ENCODE measurements at regions not wholly inside any gene's neighbourhood (a gene's known extent, or its start where the extent isn't known, plus 50 kb on each side); places are given as distances from the start of the nearest gene placed in this dataset.

DNA sequence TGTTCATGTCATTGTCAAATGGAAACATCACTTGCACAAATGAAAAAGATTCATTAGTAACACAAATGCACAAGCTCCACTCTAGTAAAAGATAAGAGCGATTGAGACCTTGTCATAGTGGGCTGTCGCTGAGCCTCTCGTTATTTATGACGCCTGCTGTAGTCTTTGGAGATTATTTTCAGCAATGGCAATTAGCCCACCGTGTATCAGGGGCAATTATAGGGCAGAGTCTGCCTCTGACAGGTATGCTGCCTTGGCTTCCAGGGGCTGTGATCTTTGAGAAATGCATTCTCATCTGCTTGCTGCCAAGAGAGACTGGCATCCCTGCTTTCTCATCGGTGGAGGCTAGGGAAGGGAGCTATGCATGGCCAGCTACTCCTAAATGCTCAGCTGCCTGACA is 426.8 kb upstream of the CLINT1 start:
- no peak overlapping the region for H3K27ac Mint-ChIP-seq
- H3K4me3 Mint-ChIP-seq, result no peak overlapping the region
- no peaks in the 10 kb centered on the region for H3K9me3 Mint-ChIP-seq
- intact Hi-C loops (cut with micrococcal nuclease), result no loop called here
- H3K36me3 Mint-ChIP-seq (ENCODE audit: low read depth), result no peaks in the 10 kb centered on the region
- peaks cover 5% of the 10 kb centered on the region for H3K27me3 Mint-ChIP-seq
- no peaks in the 10 kb centered on the region for H3K4me1 Mint-ChIP-seq (ENCODE audit: low read depth)

DNA sequence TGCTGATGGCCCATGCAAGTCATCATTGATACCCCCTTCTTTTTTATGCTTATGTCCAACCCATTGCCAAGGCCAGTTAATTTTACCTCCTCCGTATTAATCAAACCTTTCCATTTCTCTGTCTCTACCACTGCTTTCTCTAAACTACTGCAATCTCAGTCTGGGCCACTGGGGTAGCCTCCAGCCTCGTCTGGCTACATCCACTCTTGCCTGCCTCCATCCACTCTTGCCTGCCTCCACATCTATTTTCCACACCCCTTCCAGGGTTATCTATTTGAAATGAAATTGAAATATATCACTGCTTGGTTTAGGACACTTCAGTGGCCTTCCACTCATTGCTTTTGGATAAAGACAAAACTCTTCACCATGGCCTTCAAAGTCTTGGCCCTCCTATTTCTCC is 425.3 kb upstream of the CLINT1 start:
- intact Hi-C loops (cut with micrococcal nuclease), result no loop called here
- Mint-ChIP-seq H3K4me1 (ENCODE audit: low read depth) (no peaks in the 10 kb centered on the region), H3K9me3 (no peaks in the 10 kb centered on the region), H3K27ac (no peak overlapping the region), H3K36me3 (ENCODE audit: low read depth) (no peaks in the 10 kb centered on the region), H3K27me3 (peaks cover 2% of the 10 kb centered on the region), H3K4me3 (no peak overlapping the region)

DNA sequence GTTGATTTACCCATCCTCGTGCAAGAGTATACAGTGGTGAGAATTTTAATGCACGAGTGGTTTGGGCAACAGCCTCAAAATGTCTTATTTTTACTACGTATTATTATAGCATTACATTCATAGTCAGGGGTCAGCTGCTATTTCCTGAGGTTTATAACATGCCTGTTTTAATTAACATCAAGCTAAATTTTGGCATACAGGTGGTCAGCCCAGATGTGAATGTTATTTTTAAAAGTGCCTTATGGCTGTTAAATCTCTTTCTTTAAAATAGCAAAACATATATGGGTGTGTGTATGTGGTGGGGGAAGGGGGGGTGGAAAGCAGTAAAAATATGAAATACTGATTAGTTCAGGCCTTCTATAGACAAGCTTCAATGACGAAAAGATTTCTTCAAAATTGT is 424.5 kb upstream of the CLINT1 start:
- Mint-ChIP-seq H3K4me3 (no peak overlapping the region), H3K36me3 (ENCODE audit: low read depth) (no peaks in the 10 kb centered on the region), H3K9me3 (no peaks in the 10 kb centered on the region), H3K27ac (no peak overlapping the region), H3K4me1 (ENCODE audit: low read depth) (no peaks in the 10 kb centered on the region), H3K27me3 (peaks cover 2% of the 10 kb centered on the region)
- intact Hi-C loops (cut with micrococcal nuclease), result no loop called here

DNA sequence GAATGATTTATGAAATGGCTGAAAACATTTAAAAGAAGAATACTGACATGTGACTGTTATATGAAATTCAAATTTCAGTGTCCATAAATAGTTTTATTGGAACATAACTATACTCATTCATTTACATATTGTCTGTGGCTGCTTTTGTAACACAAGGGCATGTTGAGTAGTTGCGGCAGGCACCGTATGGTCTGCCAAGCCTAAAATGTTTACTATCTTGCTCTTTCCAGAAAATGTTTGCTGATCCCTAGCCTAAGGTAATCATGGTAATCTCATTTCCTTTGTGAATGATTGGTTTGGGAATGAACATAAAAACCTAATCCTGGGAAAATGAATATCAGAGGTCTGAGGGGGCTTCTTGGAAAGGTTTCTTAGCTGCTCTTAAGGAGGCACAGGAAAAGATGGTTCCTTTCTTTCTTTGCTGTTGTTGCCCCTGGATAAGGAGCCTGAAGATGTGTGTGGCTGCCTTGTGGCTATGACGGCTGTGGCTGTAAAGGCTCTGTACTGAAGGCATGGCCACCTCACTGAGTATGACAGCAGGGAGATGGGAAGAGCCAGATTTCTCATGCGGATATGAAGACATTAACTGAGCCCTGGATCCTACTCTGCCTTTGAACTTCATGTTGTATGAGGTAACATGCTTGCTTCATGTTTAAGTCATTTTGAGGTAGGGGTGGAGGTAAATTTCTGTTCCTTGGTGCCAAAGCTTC is 419.4 kb upstream of the CLINT1 start:
- Mint-ChIP-seq H3K27me3 (no peaks in the 10 kb centered on the region), H3K4me1 (ENCODE audit: low read depth) (no peaks in the 10 kb centered on the region), H3K27ac (no peak overlapping the region), H3K36me3 (ENCODE audit: low read depth) (no peaks in the 10 kb centered on the region), H3K4me3 (no peak overlapping the region), H3K9me3 (no peaks in the 10 kb centered on the region)
- intact Hi-C loops (cut with micrococcal nuclease), result no loop called here

DNA sequence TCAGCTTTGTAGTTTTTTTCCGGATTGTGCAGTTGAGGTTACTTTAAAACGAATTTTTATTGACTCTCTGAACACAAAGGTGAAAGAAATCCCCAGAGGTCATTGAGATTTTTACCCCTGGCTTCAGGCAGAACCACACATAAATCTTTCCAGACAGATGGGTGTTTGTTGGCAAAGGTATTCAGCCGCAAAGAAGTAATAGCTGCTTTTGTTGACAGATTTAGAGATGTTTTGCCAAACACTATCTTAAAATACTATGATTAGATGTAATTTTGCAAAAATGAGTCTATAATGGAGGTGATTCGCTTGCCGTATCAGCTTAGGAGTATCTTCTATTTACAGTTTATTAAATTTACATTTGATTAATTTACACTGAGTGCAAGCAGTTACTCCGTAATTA is 418.3 kb upstream of the CLINT1 start:
- no peak overlapping the region for H3K27ac Mint-ChIP-seq
- intact Hi-C loops (cut with micrococcal nuclease), result no loop called here
- no peak overlapping the region for H3K4me3 Mint-ChIP-seq
- H3K9me3 Mint-ChIP-seq, result no peaks in the 10 kb centered on the region
- H3K27me3 Mint-ChIP-seq, result no peaks in the 10 kb centered on the region
- no peaks in the 10 kb centered on the region for H3K4me1 Mint-ChIP-seq (ENCODE audit: low read depth)
- H3K36me3 Mint-ChIP-seq (ENCODE audit: low read depth), result no peaks in the 10 kb centered on the region

DNA sequence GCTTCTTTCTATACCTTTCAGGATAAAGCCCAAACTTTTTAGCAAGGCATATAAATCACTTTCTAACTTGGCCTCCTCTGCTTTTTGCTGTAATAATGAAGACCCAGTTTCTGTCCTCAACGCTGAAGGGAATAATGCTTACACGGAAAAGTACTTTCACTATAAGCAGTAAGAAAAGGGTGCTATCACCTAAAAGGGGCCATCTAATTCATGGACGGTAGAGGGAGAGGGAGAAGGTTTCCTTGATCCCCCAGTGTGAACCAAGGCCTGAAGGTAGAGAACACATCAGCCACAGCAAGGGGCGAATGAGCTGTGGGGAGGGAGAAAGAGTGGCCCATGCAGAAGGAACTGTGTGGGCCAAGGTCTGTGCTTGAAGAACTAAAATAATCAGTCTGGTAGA is 417.7 kb upstream of the CLINT1 start:
- no peaks in the 10 kb centered on the region for H3K36me3 Mint-ChIP-seq (ENCODE audit: low read depth)
- intact Hi-C loops (cut with micrococcal nuclease), result no loop called here
- H3K4me3 Mint-ChIP-seq, result no peak overlapping the region
- no peaks in the 10 kb centered on the region for H3K27me3 Mint-ChIP-seq
- no peaks in the 10 kb centered on the region for H3K9me3 Mint-ChIP-seq
- H3K4me1 Mint-ChIP-seq (ENCODE audit: low read depth), result no peaks in the 10 kb centered on the region
- H3K27ac Mint-ChIP-seq, result no peak overlapping the region

DNA sequence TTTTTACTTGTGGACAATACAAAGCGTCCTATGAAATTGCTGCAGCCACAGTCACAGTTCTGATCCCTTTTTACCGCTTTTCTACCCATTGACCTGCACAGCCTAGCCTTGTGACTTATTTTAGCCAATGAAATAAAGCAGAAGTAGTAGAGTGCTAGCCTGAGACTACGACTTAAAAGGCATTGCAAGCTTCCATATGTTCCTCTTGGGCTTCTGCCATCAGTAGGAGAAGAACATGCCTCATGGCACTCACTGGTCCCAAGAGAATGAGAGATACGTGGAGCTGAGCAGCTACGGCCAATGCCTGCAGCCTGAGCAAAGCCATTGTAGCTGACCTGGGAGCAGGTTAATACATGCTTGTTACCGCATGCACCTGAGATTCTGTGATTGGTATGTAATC is 416.6 kb upstream of the CLINT1 start:
- no peak overlapping the region for H3K4me3 Mint-ChIP-seq
- intact Hi-C loops (cut with micrococcal nuclease), result no loop called here
- H3K27me3 Mint-ChIP-seq, result no peaks in the 10 kb centered on the region
- H3K27ac Mint-ChIP-seq, result no peak overlapping the region
- no peaks in the 10 kb centered on the region for H3K36me3 Mint-ChIP-seq (ENCODE audit: low read depth)
- no peaks in the 10 kb centered on the region for H3K4me1 Mint-ChIP-seq (ENCODE audit: low read depth)
- H3K9me3 Mint-ChIP-seq, result no peaks in the 10 kb centered on the region

DNA sequence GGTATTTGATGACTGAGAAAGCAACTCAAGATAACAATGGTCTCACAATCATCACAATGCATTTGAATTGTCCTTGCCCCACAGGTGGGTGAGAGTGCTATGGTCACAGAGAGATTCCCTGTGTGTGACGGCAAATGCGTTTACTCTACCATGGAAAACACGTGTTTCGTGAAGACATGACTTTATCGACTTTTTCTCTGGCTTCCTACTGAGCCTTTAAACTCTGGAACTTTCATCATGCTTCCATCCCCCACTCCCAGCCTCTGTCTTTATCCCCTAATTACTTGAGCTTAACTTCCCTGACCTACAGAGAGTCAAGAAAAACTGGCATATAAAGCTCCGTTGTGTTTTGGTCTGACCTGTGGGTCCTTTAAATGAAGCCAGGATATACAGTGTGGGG is 414.1 kb upstream of the CLINT1 start:
- Mint-ChIP-seq H3K27me3 (no peaks in the 10 kb centered on the region), H3K4me3 (no peak overlapping the region), H3K27ac (no peak overlapping the region), H3K36me3 (ENCODE audit: low read depth) (no peaks in the 10 kb centered on the region), H3K4me1 (ENCODE audit: low read depth) (no peaks in the 10 kb centered on the region), H3K9me3 (no peaks in the 10 kb centered on the region)
- intact Hi-C loops (cut with micrococcal nuclease), result no loop called here

DNA sequence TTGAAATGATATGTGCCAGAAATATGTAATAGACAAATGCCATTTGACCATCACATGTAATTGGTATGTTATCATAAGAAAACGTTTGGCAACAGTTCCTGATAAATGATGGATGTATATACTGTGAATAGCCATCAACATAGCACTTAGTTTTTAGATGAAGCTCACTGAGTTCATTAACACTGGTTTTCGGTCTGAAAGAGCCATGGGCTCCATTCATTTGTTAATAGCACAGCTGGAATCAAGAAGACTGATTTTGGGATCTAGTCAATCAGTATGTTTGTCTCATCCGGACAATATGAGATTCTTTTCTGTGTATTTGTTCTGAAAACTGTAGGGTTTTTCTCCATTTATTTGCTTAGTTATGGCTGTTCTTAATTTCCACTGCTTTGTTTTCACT is 413.5 kb upstream of the CLINT1 start:
- no peaks in the 10 kb centered on the region for H3K4me1 Mint-ChIP-seq (ENCODE audit: low read depth)
- no peaks in the 10 kb centered on the region for H3K36me3 Mint-ChIP-seq (ENCODE audit: low read depth)
- H3K27ac Mint-ChIP-seq, result no peak overlapping the region
- intact Hi-C loops (cut with micrococcal nuclease), result no loop called here
- no peaks in the 10 kb centered on the region for H3K9me3 Mint-ChIP-seq
- H3K4me3 Mint-ChIP-seq, result no peak overlapping the region
- H3K27me3 Mint-ChIP-seq, result no peaks in the 10 kb centered on the region

DNA sequence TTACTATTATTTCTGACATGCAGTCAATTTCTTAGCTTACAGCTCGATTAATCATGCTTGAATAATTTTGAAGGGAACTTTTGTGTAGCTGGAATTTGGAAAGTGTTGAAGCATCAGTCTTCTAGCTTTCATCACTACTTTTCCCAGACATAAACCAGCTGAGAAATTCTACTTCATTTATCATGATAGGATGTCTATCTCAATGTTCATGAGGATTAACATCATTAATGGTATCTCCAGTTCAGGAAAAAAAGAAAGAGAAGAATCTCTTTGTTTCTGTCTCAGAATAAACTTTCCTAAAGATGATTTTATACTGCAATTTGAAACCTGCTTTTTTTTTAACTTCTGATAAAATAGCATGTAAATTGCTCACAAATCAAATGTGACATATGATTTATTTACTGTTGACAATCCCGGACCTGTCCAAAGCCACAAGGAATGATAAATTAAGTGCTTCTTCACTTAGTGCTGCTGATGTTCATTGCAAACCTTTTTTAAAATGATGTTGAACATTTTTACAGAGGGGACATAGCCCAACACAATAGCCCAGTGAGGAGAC is 412.1 kb upstream of the CLINT1 start:
- Mint-ChIP-seq H3K27me3 (no peaks in the 10 kb centered on the region), H3K4me1 (ENCODE audit: low read depth) (no peaks in the 10 kb centered on the region), H3K27ac (no peak overlapping the region), H3K36me3 (ENCODE audit: low read depth) (no peaks in the 10 kb centered on the region), H3K4me3 (no peak overlapping the region), H3K9me3 (no peaks in the 10 kb centered on the region)
- intact Hi-C loops (cut with micrococcal nuclease), result no loop called here

DNA sequence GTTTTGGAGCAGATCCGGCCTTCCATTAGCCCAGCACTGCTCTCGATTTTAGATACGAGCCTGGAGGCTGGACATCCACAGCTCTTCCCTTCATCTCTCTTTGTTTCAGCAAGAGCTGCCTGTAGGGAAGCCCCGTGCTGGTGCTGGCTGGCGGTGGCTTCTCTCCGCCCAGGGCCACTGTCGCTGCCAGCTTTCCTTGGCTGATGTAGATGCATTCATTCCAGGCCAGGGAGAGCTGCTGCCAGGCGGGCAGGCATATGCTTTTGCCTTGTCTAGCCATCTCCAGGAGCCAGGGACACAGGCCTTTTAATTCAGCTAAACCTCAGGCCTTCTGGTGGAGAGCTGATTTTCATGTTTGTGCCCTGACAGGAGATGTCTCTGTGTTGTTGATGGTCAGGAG is 409.3 kb upstream of the CLINT1 start:
- Mint-ChIP-seq H3K4me1 (ENCODE audit: low read depth) (no peaks in the 10 kb centered on the region), H3K9me3 (no peaks in the 10 kb centered on the region), H3K27me3 (no peaks in the 10 kb centered on the region), H3K27ac (no peak overlapping the region), H3K4me3 (no peak overlapping the region), H3K36me3 (ENCODE audit: low read depth) (no peaks in the 10 kb centered on the region)
- intact Hi-C loops (cut with micrococcal nuclease), result no loop called here

DNA sequence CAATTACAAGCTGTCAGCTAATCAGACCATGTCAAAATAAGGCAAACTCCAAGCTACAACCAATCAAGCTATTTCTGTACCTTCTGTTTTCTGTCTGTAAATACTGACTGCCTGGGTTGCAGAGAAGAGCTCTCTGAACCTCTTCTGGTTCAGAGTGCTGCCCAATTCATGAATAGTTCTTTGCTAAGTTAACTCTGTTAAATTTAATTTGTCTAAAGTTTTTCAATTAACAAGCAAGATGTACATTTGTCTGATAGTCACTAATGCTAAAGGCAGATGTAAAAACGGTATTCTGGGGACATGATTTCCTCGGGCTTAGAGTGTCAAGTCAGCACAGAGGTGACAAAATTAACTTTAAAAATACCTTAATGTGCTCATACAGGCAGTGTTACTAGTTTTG is 408.3 kb upstream of the CLINT1 start:
- no peaks in the 10 kb centered on the region for H3K27me3 Mint-ChIP-seq
- no peak overlapping the region for H3K27ac Mint-ChIP-seq
- no peaks in the 10 kb centered on the region for H3K4me1 Mint-ChIP-seq (ENCODE audit: low read depth)
- intact Hi-C loops (cut with micrococcal nuclease), result no loop called here
- no peaks in the 10 kb centered on the region for H3K36me3 Mint-ChIP-seq (ENCODE audit: low read depth)
- H3K4me3 Mint-ChIP-seq, result no peak overlapping the region
- no peaks in the 10 kb centered on the region for H3K9me3 Mint-ChIP-seq

DNA sequence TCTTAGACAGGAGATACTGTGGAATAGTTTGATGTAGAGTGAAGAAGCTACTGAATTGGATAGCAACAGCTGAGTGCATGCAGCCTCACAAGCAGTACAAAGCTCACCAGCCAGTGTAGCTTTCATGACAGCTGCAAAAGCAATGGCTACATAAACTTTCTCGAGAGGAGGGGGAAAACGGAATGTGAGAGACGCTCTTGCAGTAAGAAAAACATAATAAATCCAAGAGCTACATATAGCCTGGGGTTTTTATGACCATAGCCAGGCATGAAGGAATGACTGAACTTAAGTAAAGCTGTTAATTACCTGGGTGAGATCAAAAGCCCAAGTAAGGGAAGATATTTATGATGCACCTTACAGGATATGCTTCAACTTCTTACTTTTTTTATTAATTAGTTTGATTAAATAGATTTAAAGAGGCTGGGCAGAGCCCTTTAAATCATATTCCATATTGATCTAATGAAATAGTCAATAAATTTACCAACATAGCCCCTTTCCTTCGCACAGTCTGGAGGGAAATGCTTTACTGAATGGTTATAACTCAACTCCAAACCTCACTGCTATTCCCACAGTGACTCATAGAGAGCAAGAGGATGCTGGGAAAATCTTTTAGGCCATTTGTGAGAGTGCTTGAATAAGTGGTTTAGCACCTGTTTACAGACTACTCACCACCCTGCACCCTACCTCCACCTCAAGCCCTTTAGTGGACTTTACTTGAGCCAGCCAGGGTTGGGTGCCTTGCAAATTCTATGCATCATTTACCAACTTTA is 407.2 kb upstream of the CLINT1 start:
- Mint-ChIP-seq H3K27ac (no peak overlapping the region), H3K4me3 (no peak overlapping the region), H3K4me1 (ENCODE audit: low read depth) (no peaks in the 10 kb centered on the region), H3K27me3 (no peaks in the 10 kb centered on the region), H3K9me3 (no peaks in the 10 kb centered on the region), H3K36me3 (ENCODE audit: low read depth) (no peaks in the 10 kb centered on the region)
- intact Hi-C loops (cut with micrococcal nuclease), result no loop called here

DNA sequence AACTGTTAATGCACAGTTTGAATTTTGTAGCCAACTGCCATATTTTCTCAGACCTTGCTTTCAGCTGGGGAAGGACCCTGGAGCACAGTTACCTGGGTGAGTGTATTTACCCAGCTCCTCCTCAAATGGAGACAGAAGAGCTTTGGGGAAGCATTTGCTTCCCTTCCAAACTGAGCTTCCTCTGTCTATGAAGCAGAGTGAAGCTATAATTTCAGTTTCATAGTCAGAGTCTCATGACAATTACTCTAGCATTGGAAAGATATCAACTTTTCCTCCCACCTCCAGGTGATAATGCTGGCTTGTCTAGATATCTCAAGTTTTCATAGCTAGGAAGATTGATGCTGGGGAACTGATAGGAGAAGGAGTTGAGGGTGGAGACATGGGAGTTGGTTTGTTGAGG is 406.4 kb upstream of the CLINT1 start:
- Mint-ChIP-seq H3K4me3 (no peak overlapping the region), H3K27ac (no peak overlapping the region), H3K36me3 (ENCODE audit: low read depth) (no peaks in the 10 kb centered on the region), H3K4me1 (ENCODE audit: low read depth) (no peaks in the 10 kb centered on the region), H3K9me3 (no peaks in the 10 kb centered on the region), H3K27me3 (no peaks in the 10 kb centered on the region)
- intact Hi-C loops (cut with micrococcal nuclease), result no loop called here

DNA sequence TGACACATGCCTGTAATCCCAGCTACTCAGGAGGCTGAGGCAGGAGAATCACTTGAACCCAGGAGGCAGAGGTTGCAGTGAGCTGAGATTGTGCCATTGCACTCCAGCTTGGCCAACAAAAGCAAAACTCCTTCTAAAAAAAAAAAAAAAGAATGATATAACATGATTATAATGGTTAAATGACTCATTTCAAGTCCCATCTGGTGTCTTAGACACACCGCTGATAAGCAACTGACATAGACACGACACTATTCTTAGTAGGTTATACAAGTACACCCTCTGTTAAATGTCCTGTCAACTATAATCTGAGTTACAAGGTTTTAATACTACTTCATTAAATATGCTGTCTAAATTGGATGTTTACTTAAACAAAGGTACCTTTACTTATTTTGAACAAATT is 405.3 kb upstream of the CLINT1 start:
- Mint-ChIP-seq H3K27ac (no peak overlapping the region), H3K36me3 (ENCODE audit: low read depth) (no peaks in the 10 kb centered on the region), H3K4me1 (ENCODE audit: low read depth) (no peaks in the 10 kb centered on the region), H3K9me3 (no peaks in the 10 kb centered on the region), H3K4me3 (no peak overlapping the region), H3K27me3 (no peaks in the 10 kb centered on the region)
- intact Hi-C loops (cut with micrococcal nuclease), result no loop called here
